HEK293 (cell line): ENCODE measurements at regions not wholly inside any gene's neighbourhood (a gene's known extent, or its start where the extent isn't known, plus 50 kb on each side); places are given as distances from the start of the nearest gene placed in this dataset.

ENCODE experiments used
- GLI4 ChIP-seq: fragments of 450-650 bp; formaldehyde crosslinking; IDR thresholded peaks from 2 replicates; pipeline ENCODE4 v1.5.1; 2016; ENCODE audit warnings: missing biosample characterization, missing genetic modification characterization
- HOXA7 ChIP-seq: sonication (generic); formaldehyde crosslinking; IDR thresholded peaks from 2 replicates; pipeline ENCODE4 v1.8.1; 2022; ENCODE audit warnings: missing genetic modification reagents, borderline replicate concordance
- IKZF3 ChIP-seq: fragments of 450-650 bp; IDR thresholded peaks from 2 replicates; pipeline ENCODE4 v1.5.0; 2018; ENCODE audit warnings: missing biosample characterization, mild to moderate bottlenecking, missing genetic modification characterization, moderate library complexity
- KLF10 ChIP-seq: fragments of 450-650 bp; IDR thresholded peaks from 2 replicates; pipeline ENCODE4 v1.5.1; 2018; ENCODE audit warnings: missing biosample characterization, mild to moderate bottlenecking, missing genetic modification characterization
- ZFP3 ChIP-seq: fragments of 450-650 bp; formaldehyde crosslinking; IDR thresholded peaks from 2 replicates; pipeline ENCODE4 v1.5.1; 2016; ENCODE audit warnings: low read depth, missing biosample characterization, missing genetic modification characterization
- ZNF24 ChIP-seq: fragments of 450-650 bp; formaldehyde crosslinking; IDR thresholded peaks from 2 replicates; pipeline ENCODE4 v1.5.1; 2016; ENCODE audit warnings: missing biosample characterization, missing genetic modification characterization
- ZXDB ChIP-seq: fragments of 450-650 bp; formaldehyde crosslinking; IDR thresholded peaks from 2 replicates; pipeline ENCODE4 v1.5.1; 2016; ENCODE audit warnings: missing biosample characterization, missing genetic modification characterization
- TF ChIP-seq, protein P1 (sequence below): fragments of 450-650 bp; formaldehyde crosslinking; IDR thresholded peaks from 2 replicates; pipeline ENCODE4 v1.5.1; 2016; ENCODE audit warnings: missing biosample characterization, missing genetic modification characterization

DNA sequence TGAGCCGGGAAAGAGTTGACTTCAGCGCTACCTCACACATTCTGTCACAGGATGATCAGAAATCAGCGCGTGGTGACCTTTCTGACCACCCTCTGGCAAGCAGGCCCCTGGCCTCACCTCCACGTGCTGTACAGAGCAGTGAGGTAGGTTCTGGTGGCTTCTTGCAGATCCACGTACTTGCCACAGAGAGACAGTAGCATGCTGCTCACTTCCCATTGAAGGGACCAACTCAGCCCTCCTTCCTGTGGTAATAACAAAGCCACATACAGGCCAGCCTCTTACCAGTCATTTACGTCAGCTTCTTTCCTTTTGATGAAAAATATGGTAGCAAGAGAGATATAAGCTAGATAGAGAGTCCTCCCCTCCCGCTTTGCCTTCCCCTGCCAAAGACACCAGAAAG, 200.7 kb downstream of the CHRM3 start:
- TF ChIP-seq, protein P1, sequence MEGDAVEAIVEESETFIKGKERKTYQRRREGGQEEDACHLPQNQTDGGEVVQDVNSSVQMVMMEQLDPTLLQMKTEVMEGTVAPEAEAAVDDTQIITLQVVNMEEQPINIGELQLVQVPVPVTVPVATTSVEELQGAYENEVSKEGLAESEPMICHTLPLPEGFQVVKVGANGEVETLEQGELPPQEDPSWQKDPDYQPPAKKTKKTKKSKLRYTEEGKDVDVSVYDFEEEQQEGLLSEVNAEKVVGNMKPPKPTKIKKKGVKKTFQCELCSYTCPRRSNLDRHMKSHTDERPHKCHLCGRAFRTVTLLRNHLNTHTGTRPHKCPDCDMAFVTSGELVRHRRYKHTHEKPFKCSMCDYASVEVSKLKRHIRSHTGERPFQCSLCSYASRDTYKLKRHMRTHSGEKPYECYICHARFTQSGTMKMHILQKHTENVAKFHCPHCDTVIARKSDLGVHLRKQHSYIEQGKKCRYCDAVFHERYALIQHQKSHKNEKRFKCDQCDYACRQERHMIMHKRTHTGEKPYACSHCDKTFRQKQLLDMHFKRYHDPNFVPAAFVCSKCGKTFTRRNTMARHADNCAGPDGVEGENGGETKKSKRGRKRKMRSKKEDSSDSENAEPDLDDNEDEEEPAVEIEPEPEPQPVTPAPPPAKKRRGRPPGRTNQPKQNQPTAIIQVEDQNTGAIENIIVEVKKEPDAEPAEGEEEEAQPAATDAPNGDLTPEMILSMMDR (tag by site-specific recombination), result no peak
- TF ChIP-seq ZNF24 (no peak), KLF10 (tag by site-specific recombination) (no peak), IKZF3 (no peak), HOXA7 (no peak), ZXDB (no peak), GLI4 (no peak), ZFP3 (tag by site-specific recombination) (no peak)
